IMR-90 (cell line): ENCODE measurements at regions not wholly inside any gene's neighbourhood (a gene's known extent, or its start where the extent isn't known, plus 50 kb on each side); places are given as distances from the start of the nearest gene placed in this dataset.

ENCODE experiments used
- ATAC-seq: fragments of 200-7000 bp; cut with Tn5 transposase; 2 replicates; pipeline ENCODE4 v1.9.1; 2020; ENCODE audit warnings: low read depth, mild to moderate bottlenecking, moderate library complexity
- BruUV-seq: library from RNA; stranded (reverse); fragments of 400-500 nt; replicated peaks from 2 replicates; lab custom pipeline; 2021; lab: Mats Ljungman, UMichigan
- CTCF ChIA-PET: fragments of 300-600 bp; formaldehyde crosslinking; extraction: SDS; loops from one replicate; lab custom pipeline; 2021; ENCODE audit warnings: antibody characterized with exemption; lab: Yijun Ruan, JAX
- POLR2A ChIA-PET: fragments of 300-600 bp; sonication (Branson Sonifier 250); formaldehyde crosslinking; loops from one replicate; lab custom pipeline; 2022; ENCODE audit warnings: antibody characterized with exemption; ENCODE audit not compliant: unreplicated experiment; lab: Charles Lee
- DNase-seq: peaks from one replicate; pipeline ENCODE4 v3.0.0; 2013
- H2AFZ ChIP-seq: replicated peaks from 2 replicates; pipeline ENCODE3; 2013; ENCODE audit warnings: low read length, mild to moderate bottlenecking; ENCODE audit not compliant: poor library complexity
- H2AK5ac ChIP-seq: 2 replicates; pipeline ENCODE4 v1.6.1; 2013; ENCODE audit warnings: low read depth, low read length, inconsistent platforms
- H2AK9ac ChIP-seq: replicated peaks from 2 replicates; pipeline ENCODE3; 2013; ENCODE audit warnings: mild to moderate bottlenecking, low read depth, low read length, moderate library complexity; ENCODE audit not compliant: poor library complexity
- H2BK120ac ChIP-seq: 2 replicates; pipeline ENCODE4 v1.6.1; 2013; ENCODE audit warnings: low read depth, low read length, inconsistent platforms
- H2BK15ac ChIP-seq: 3 replicates; pipeline ENCODE4 v1.6.1; 2013; ENCODE audit warnings: low read depth, low read length, inconsistent platforms
- H2BK20ac ChIP-seq: 2 replicates; pipeline ENCODE4 v1.6.1; 2013; ENCODE audit warnings: low read depth, mild to moderate bottlenecking, inconsistent platforms, low read length, moderate library complexity
- H2BK5ac ChIP-seq: 2 replicates; pipeline ENCODE4 v1.6.1; 2013; ENCODE audit warnings: mild to moderate bottlenecking, low read depth, low read length, inconsistent platforms; ENCODE audit not compliant: poor library complexity, severe bottlenecking
- H3K14ac ChIP-seq: replicated peaks from 2 replicates; pipeline ENCODE4 v1.6.1; 2013; ENCODE audit warnings: low read depth, low read length, inconsistent platforms
- H3K18ac ChIP-seq: 2 replicates; pipeline ENCODE4 v1.6.1; 2013; ENCODE audit warnings: low read depth, low read length, control low read depth
- H3K23ac ChIP-seq: 2 replicates; pipeline ENCODE4 v1.6.1; 2013; ENCODE audit warnings: low read depth, low read length, inconsistent platforms
- H3K27ac ChIP-seq: 2 replicates; pipeline ENCODE4 v1.5.1; 2013; ENCODE audit warnings: mild to moderate bottlenecking, control low read depth, low read length; ENCODE audit not compliant: insufficient read depth
- H3K27me3 ChIP-seq: 2 replicates; pipeline ENCODE4 v1.6.1; 2013; ENCODE audit warnings: low read length; ENCODE audit not compliant: control insufficient read depth, insufficient read depth
- H3K36me3 ChIP-seq: 2 replicates; pipeline ENCODE4 v1.6.1; 2013; ENCODE audit warnings: low read length, mixed read lengths; ENCODE audit not compliant: control insufficient read depth, insufficient read depth
- H3K4ac ChIP-seq: 2 replicates; pipeline ENCODE4 v1.6.1; 2013; ENCODE audit warnings: low read depth, low read length, inconsistent platforms
- H3K4me1 ChIP-seq: 2 replicates; pipeline ENCODE4 v1.6.1; 2013; ENCODE audit warnings: low read length, mixed read lengths; ENCODE audit not compliant: control insufficient read depth, insufficient read depth
- H3K4me2 ChIP-seq: 2 replicates; pipeline ENCODE4 v1.6.1; 2013; ENCODE audit warnings: low read depth, mild to moderate bottlenecking, control low read depth, low read length, moderate library complexity
- H3K4me3 ChIP-seq: 2 replicates; pipeline ENCODE4 v1.5.1; 2013; ENCODE audit warnings: low read depth, mild to moderate bottlenecking, control low read depth, low read length, moderate library complexity; ENCODE audit not compliant: insufficient read depth
- H3K56ac ChIP-seq: 2 replicates; pipeline ENCODE4 v1.6.1; 2013; ENCODE audit warnings: low read length, inconsistent platforms; ENCODE audit not compliant: insufficient read depth; ENCODE audit errors: extremely low read depth
- H3K79me1 ChIP-seq, 2 experiments: 2 replicates each; pipeline ENCODE4 v1.6.1; 2013; ENCODE audit warnings: low read length in 2 of 2, inconsistent platforms in 1 of 2, low read depth in 1 of 2
- H3K9ac ChIP-seq: 2 replicates; pipeline ENCODE4 v1.6.1; 2013; ENCODE audit warnings: low read depth, low read length, control low read depth
- H3K9me1 ChIP-seq: 2 replicates; pipeline ENCODE4 v1.6.1; 2013; ENCODE audit warnings: low read length, inconsistent platforms; ENCODE audit not compliant: insufficient read depth
- H3K9me3 ChIP-seq: 2 replicates; pipeline ENCODE4 v1.6.1; 2013; ENCODE audit warnings: low read length; ENCODE audit not compliant: control insufficient read depth, insufficient read depth
- H4K20me1 ChIP-seq: 2 replicates; pipeline ENCODE4 v1.6.1; 2013; ENCODE audit warnings: low read length, inconsistent platforms; ENCODE audit not compliant: insufficient read depth
- H4K5ac ChIP-seq: 2 replicates; pipeline ENCODE4 v1.6.1; 2013; ENCODE audit warnings: mild to moderate bottlenecking, low read depth, low read length, control low read depth
- H4K8ac ChIP-seq, 2 experiments: 2 replicates each; pipeline ENCODE4 v1.6.1; 2013; ENCODE audit warnings: low read depth in 2 of 2, low read length in 2 of 2, control low read depth in 1 of 2, inconsistent platforms in 1 of 2
- H4K91ac ChIP-seq: 2 replicates; pipeline ENCODE4 v1.6.1; 2013; ENCODE audit warnings: low read depth, low read length, inconsistent platforms; ENCODE audit not compliant: insufficient read depth
- MAFK ChIP-seq: IDR thresholded peaks from 2 replicates; pipeline ENCODE4 v1.6.1; 2012; ENCODE audit warnings: low read depth, low read length, improper control_type of control experiment
- RFX5 ChIP-seq: IDR thresholded peaks from 2 replicates; pipeline ENCODE4 v1.8.0; 2012; ENCODE audit warnings: low read depth, mild to moderate bottlenecking, low read length, moderate library complexity
- WGBS, 2 experiments: methylation state at CpG; one replicate each; pipeline versions ENCODE4 v1.1.5 to v1.1.7; 2013; ENCODE audit warnings: missing lambda C conversion rate in 2 of 2; ENCODE audit not compliant: insufficient read length in 1 of 2; ENCODE audit errors: extremely low coverage in 2 of 2; 5-methylcytosine and 5-hydroxymethylcytosine counted together
- dilution Hi-C: fragments of 300-500 bp; cut with HindIII; formaldehyde crosslinking; loops from one replicate; pipeline ENCODE4 v1.14.3; 2018; ENCODE audit warnings: low sequenced_read_pairs; ENCODE audit not compliant: unreplicated experiment
- in situ Hi-C: fragments of 300-500 bp; cut with MboI; formaldehyde crosslinking; loops from 3 replicates; pipeline ENCODE4 v1.14.3; 2019; ENCODE audit warnings: low sequenced_read_pairs, inconsistent platforms, mixed read lengths
- intact Hi-C: fragments of 100-400 bp; cut with micrococcal nuclease; formaldehyde crosslinking; loops from 2 replicates; pipeline ENCODE4 v1.10.0; 2022

DNA sequence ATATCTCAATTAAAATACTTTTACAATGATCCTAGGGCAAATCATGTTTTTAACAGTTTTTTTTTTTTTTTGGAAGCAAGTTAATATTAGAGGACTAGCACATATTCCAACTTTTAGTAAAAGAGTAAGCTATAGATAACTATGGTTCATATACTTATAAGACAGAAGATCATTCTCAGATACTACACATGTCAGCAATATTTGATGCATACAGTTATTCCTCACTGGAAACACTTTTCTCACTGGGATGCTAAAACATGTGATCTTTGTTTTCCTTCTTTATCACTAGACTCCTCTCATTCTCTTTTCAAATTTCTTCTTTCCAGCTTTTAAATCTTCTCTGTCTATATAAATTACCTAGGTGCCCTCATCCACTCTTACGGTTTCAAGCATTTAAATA lies 1020.4 kb upstream of the FBXO33 start:
- intact Hi-C loops (no loop called here), dilution Hi-C loops (no loop called here), in situ Hi-C loops (no loop called here)
- no peak overlapping the region for H3K4me3 ChIP-seq
- no peak overlapping the region for H4K91ac ChIP-seq
- no peak overlapping the region for H2BK15ac ChIP-seq
- no peak overlapping the region for H2BK120ac ChIP-seq
- no peak overlapping the region for H2AK9ac ChIP-seq
- no CpG with 5 or more reads among the region's 1 CpG for WGBS, 2 experiments
- no peak overlapping the region for H2AFZ ChIP-seq
- no peak for ATAC-seq
- H3K23ac ChIP-seq: no peak overlapping the region
- H3K4me2 ChIP-seq: no peak overlapping the region
- H2BK5ac ChIP-seq: no peak overlapping the region
- DNase-seq: no peak
- H4K5ac ChIP-seq: no peak overlapping the region
- no peaks in the 10 kb centered on the region for H4K20me1 ChIP-seq
- no peak overlapping the region for H3K14ac ChIP-seq
- no peaks in the 10 kb centered on the region for H3K27me3 ChIP-seq
- no peak overlapping the region for H3K18ac ChIP-seq
- TF ChIP-seq RFX5 (no peak), MAFK (peak; percentile 67)
- ChIA-PET POLR2A (no interaction called here), CTCF (no interaction called here)
- H3K4ac ChIP-seq: no peak overlapping the region
- H3K9me3 ChIP-seq: no peaks in the 10 kb centered on the region
- H2AK5ac ChIP-seq: no peak overlapping the region
- no peaks in the 10 kb centered on the region for H3K36me3 ChIP-seq
- no peaks in the 10 kb centered on the region for H3K4me1 ChIP-seq
- no peaks in the 10 kb centered on the region for H3K79me1 ChIP-seq
- no peak overlapping the region for H2BK20ac ChIP-seq
- no peak overlapping the region for H3K9ac ChIP-seq
- no peak overlapping the region for H3K56ac ChIP-seq
- H3K9me1 ChIP-seq: no peaks in the 10 kb centered on the region
- H3K27ac ChIP-seq: no peak overlapping the region
- H4K8ac ChIP-seq: no peak overlapping the region
- BruUV-seq: no TSS peak
